ENCODE measurements at regions not wholly inside any gene's neighbourhood (a gene's known extent, or its start where the extent isn't known, plus 50 kb on each side); places are given as distances from the start of the nearest gene placed in this dataset.

- no peak overlapping the region for H3K4me3 ChIP-seq
- H3K79me2 ChIP-seq (ENCODE audit: control insufficient read depth, insufficient read depth, low read length): no peaks in the 10 kb centered on the region
- H3K4me2 ChIP-seq (ENCODE audit: insufficient read depth, low read length): no peak overlapping the region
- DNase-seq (ENCODE audit: extremely low read depth in 1 of 4, low spot score in 3 of 4) (no peak), ATAC-seq (no peak), FAIRE-seq (no peak)
- no peaks in the 10 kb centered on the region for H4K20me1 ChIP-seq (replicated peaks; ENCODE audit: control insufficient read depth, insufficient read depth, low read length)
- H3K36me3 ChIP-seq (ENCODE audit: control insufficient read depth, insufficient read depth, low read length): no peaks in the 10 kb centered on the region
- H3K27me3 ChIP-seq (ENCODE audit: control insufficient read depth in 2 of 2, insufficient read depth in 2 of 2, low read length in 2 of 2): no peaks in the 10 kb centered on the region
- intact Hi-C loops (cut with micrococcal nuclease) (no loop called here), in situ Hi-C loops (cut with MboI) (no loop called here)
- BruUV-seq (replicated peaks): no TSS peak
- CTCF ChIA-PET (ENCODE audit: low intra/inter-chr PET ratio): interaction anchor here (0.6 kb wide), 1 partner anchor 202 kb away, joined by 3 read pairs; no protein-coding TSS in a partner anchor
- no peak overlapping the region for H3K9ac ChIP-seq (ENCODE audit: insufficient read depth in 1 of 2, low read depth in 2 of 2, low read length in 2 of 2)
- no peaks in the 10 kb centered on the region for H3K4me1 ChIP-seq (replicated peaks in 1 of 2; ENCODE audit: control insufficient read depth in 2 of 2, insufficient read depth in 2 of 2, low read length in 2 of 2)
- peaks cover 3% of the 10 kb centered on the region; the same call in 1 of the 2 replicates for H3K9me3 ChIP-seq (replicated peaks; ENCODE audit: control insufficient read depth, insufficient read depth, low read depth, low read length)
- H3K27ac ChIP-seq (ENCODE audit: extremely low read depth, low read depth, low read length): no peak overlapping the region
- no peak overlapping the region for H2AFZ ChIP-seq (ENCODE audit: low read depth, low read length)
- POLR2A ChIA-PET: no interaction called here
- no peaks in the 10 kb centered on the region for H3K9me1 ChIP-seq (ENCODE audit: control insufficient read depth, insufficient read depth, low read length)
- no peak for TF ChIP-seq ZBTB26 (CRISPR knock-in tag; IDR thresholded peaks at IDR 0.05)
- TF ChIP-seq POU5F1 (IDR thresholded peaks at IDR 0.05; ENCODE audit: borderline replicate concordance, low read depth, low read length, partially characterized antibody): no peak
- TF ChIP-seq ZNF23 (CRISPR knock-in tag; IDR thresholded peaks at IDR 0.05): no peak
- no peak for TF ChIP-seq ZC3H8 (IDR thresholded peaks at IDR 0.05)
- no peak for TF ChIP-seq USF2 (CRISPR knock-in tag; IDR thresholded peaks at IDR 0.05)
- no peak for TF ChIP-seq ZNF165 (CRISPR knock-in tag; IDR thresholded peaks at IDR 0.05; ENCODE audit: borderline replicate concordance)
- TF ChIP-seq ZNF175 (CRISPR knock-in tag; IDR thresholded peaks at IDR 0.05; ENCODE audit: low read depth): no peak
- TF ChIP-seq ZNF740 (CRISPR knock-in tag; IDR thresholded peaks at IDR 0.05): no peak
- TF ChIP-seq ZNF740 (tag; IDR thresholded peaks at IDR 0.05): no peak
- TF ChIP-seq ZNF785 (CRISPR knock-in tag; IDR thresholded peaks at IDR 0.05): no peak
- no peak for TF ChIP-seq MAZ (CRISPR knock-in tag; conservative IDR thresholded peaks at IDR 0.05 in 1 of 2, IDR thresholded peaks at IDR 0.05 in 1 of 2)
- TF ChIP-seq E2F3 (CRISPR knock-in tag; IDR thresholded peaks at IDR 0.05): no peak
- no peak for TF ChIP-seq PRMT5 (CRISPR knock-in tag; IDR thresholded peaks at IDR 0.05)
- no peak for TF ChIP-seq HSF4 (CRISPR knock-in tag; IDR thresholded peaks at IDR 0.05; ENCODE audit: borderline replicate concordance)
- no peak for TF ChIP-seq ATF6 (CRISPR knock-in tag; IDR thresholded peaks at IDR 0.05)
- TF ChIP-seq HDAC3 (IDR thresholded peaks at IDR 0.05; ENCODE audit: borderline replicate concordance, partially characterized antibody): no peak
- TF ChIP-seq ZNF197 (CRISPR knock-in tag; IDR thresholded peaks at IDR 0.05; ENCODE audit: low read depth): no peak
- no peak for TF ChIP-seq ZBTB7A (IDR thresholded peaks at IDR 0.05; ENCODE audit: borderline replicate concordance, control insufficient read depth, low read depth, low read length)
Measured at GRCh38 chr12:77723308-77723707, 107.4 kb upstream of the NAV3 start.
